GM19463 (cell line): ENCODE measurements at regions not wholly inside any gene's neighbourhood (a gene's known extent, or its start where the extent isn't known, plus 50 kb on each side); places are given as distances from the start of the nearest gene placed in this dataset.

ENCODE experiments used
- ATAC-seq: cut with Tn5 transposase; IDR thresholded peaks from one replicate; pipeline ENCODE4 v1.9.1; 2021; ENCODE audit warnings: mild to moderate bottlenecking, moderate library complexity; ENCODE audit not compliant: unreplicated experiment

GRCh38 chr17:56737421-56738161 lies 96.1 kb downstream of the C17orf67 start:
- no peak for ATAC-seq

- no peak for ATAC-seq
Observed at GRCh38 chr17:56739376-56739775, 94.3 kb downstream of the C17orf67 start.

GRCh38 chr17:56739776-56740175 lies 93.9 kb downstream of the C17orf67 start:
- no peak for ATAC-seq

- ATAC-seq, result no peak
Observed at GRCh38 chr17:56740481-56740880, 93.2 kb downstream of the C17orf67 start.
